ENCODE measurements at regions not wholly inside any gene's neighbourhood (a gene's known extent, or its start where the extent isn't known, plus 50 kb on each side); places are given as distances from the start of the nearest gene placed in this dataset.

GRCh38 chr5:128850049-128850448, 115.2 kb upstream of the SLC27A6 start:
- Histone ChIP-seq H3K9ac (ENCODE audit: insufficient read depth, low read length, poor library complexity, severe bottlenecking) (no peak overlapping the region), H3K4me3 (replicated peaks in 1 of 3; ENCODE audit: low read depth in 2 of 3, low read length in 3 of 3) (no peak overlapping the region), H3K79me2 (ENCODE audit: insufficient read depth, low read length) (no peaks in the 10 kb centered on the region), H3K27ac (ENCODE audit: low read depth in 1 of 2, low read length in 2 of 2) (no peak overlapping the region), H4K20me1 (ENCODE audit: insufficient read depth, low read length) (no peaks in the 10 kb centered on the region), H3K4me1 (ENCODE audit: control insufficient read depth in 1 of 2, insufficient read depth in 2 of 2, low read length in 2 of 2) (no peaks in the 10 kb centered on the region), H3K36me3 (replicated peaks in 1 of 2; ENCODE audit: control insufficient read depth in 1 of 2, insufficient read depth in 2 of 2, low read length in 2 of 2) (no peaks in the 10 kb centered on the region), H3K27me3 (ENCODE audit: control insufficient read depth in 2 of 2, insufficient read depth in 2 of 2, low read length in 2 of 2) (no peaks in the 10 kb centered on the region), H3K9me3 (replicated peaks in 1 of 2; ENCODE audit: control insufficient read depth in 1 of 2, insufficient read depth in 1 of 2, low read length in 2 of 2) (peaks cover 0 to 7% of the 10 kb centered on the region in 2 donors), H2AFZ (ENCODE audit: insufficient read depth, low read depth, low read length, poor library complexity, severe bottlenecking) (no peak overlapping the region), H3K4me2 (replicated peaks; ENCODE audit: extremely low read depth, low read length, poor library complexity, severe bottlenecking) (no peak overlapping the region)
- no peak for DNase-seq
- no peak overlapping the region for H3K4me3 Mint-ChIP-seq
- H3K36me3 Mint-ChIP-seq, result no peaks in the 10 kb centered on the region
- H3K27ac Mint-ChIP-seq, result no peak overlapping the region
- no peak for TF ChIP-seq CTCF (IDR thresholded peaks at IDR 0.05)
- peaks cover 0 to 1% (median 0%) of the 10 kb centered on the region in 3 donors for H3K27me3 Mint-ChIP-seq (ENCODE audit: low read depth in 3 of 3)
- no peaks in the 10 kb centered on the region for H3K4me1 Mint-ChIP-seq
- intact Hi-C loops (cut with micrococcal nuclease), result no loop called here
- H3K9me3 Mint-ChIP-seq, result peaks cover 5 to 18% (median 7%) of the 10 kb centered on the region in 7 donors

GRCh38 chr5:128854931-128855330, 110.4 kb upstream of the SLC27A6 start:
- Histone ChIP-seq H3K4me3 (replicated peaks in 1 of 3; ENCODE audit: low read depth in 2 of 3, low read length in 3 of 3) (no peak overlapping the region), H3K79me2 (ENCODE audit: insufficient read depth, low read length) (no peaks in the 10 kb centered on the region), H4K20me1 (ENCODE audit: insufficient read depth, low read length) (no peaks in the 10 kb centered on the region), H3K9me3 (replicated peaks in 1 of 2; ENCODE audit: control insufficient read depth in 1 of 2, insufficient read depth in 1 of 2, low read length in 2 of 2) (peaks cover 0 to 2% of the 10 kb centered on the region in 2 donors), H2AFZ (ENCODE audit: insufficient read depth, low read depth, low read length, poor library complexity, severe bottlenecking) (no peak overlapping the region), H3K9ac (ENCODE audit: insufficient read depth, low read length, poor library complexity, severe bottlenecking) (no peak overlapping the region), H3K36me3 (replicated peaks in 1 of 2; ENCODE audit: control insufficient read depth in 1 of 2, insufficient read depth in 2 of 2, low read length in 2 of 2) (no peaks in the 10 kb centered on the region), H3K27me3 (ENCODE audit: control insufficient read depth in 2 of 2, insufficient read depth in 2 of 2, low read length in 2 of 2) (no peaks in the 10 kb centered on the region), H3K4me1 (ENCODE audit: control insufficient read depth in 1 of 2, insufficient read depth in 2 of 2, low read length in 2 of 2) (no peaks in the 10 kb centered on the region), H3K27ac (ENCODE audit: low read depth in 1 of 2, low read length in 2 of 2) (no peak overlapping the region), H3K4me2 (replicated peaks; ENCODE audit: extremely low read depth, low read length, poor library complexity, severe bottlenecking) (no peak overlapping the region)
- TF ChIP-seq CTCF (IDR thresholded peaks at IDR 0.05), result no peak
- WGBS (ENCODE audit: insufficient coverage), result no CpG with 5 or more reads among the region's 1 CpG
- Mint-ChIP-seq H3K27me3 (ENCODE audit: low read depth in 3 of 3) (no peaks in the 10 kb centered on the region), H3K9me3 (peaks cover 3 to 10% (median 7%) of the 10 kb centered on the region in 7 donors), H3K4me1 (no peaks in the 10 kb centered on the region), H3K36me3 (no peaks in the 10 kb centered on the region), H3K27ac (no peak overlapping the region), H3K4me3 (no peak overlapping the region)
- DNase-seq, result no peak
- intact Hi-C loops (cut with micrococcal nuclease), result no loop called here
